OCI-M1 (cell line): ENCODE measurements at regions not wholly inside any gene's neighbourhood (a gene's known extent, or its start where the extent isn't known, plus 50 kb on each side); places are given as distances from the start of the nearest gene placed in this dataset.
A peak's percentile ranks its signal among the peaks of the same experiment; 100 is the strongest.

ENCODE experiments used
- DNase-seq: peaks from one replicate; lab custom pipeline; 2025; lab: John Stamatoyannopoulos, UW

GRCh38 chr1:61028136-61028535, 54.2 kb upstream of the NFIA start:
- DNase-seq: no peak

GRCh38 chr1:61018068-61018467, 64.3 kb upstream of the NFIA start:
- peak; percentile 78 for DNase-seq

DNA sequence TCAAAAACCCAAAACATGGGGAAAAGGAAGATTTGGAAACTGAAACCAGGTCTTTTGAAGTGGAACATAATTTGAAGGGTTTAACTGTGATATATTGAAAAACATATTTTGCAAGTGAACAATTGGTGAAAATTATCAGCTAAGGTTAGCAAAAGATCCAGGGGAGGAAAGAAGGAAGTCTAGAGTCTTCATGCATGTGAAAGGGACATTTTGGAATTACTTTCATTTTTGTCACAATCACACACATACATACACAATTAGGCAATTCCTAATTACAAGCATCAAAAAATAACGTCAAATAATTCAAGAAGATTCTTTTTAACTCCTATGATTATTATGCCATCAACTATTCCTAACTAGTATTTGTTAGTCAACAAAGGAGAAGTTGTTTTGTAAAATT, 64.7 kb upstream of the NFIA start:
- DNase-seq: peak; percentile 74

- peak; percentile 51 for DNase-seq
Measured at GRCh38 chr1:61013946-61014667, 68.3 kb upstream of the NFIA start.

DNA sequence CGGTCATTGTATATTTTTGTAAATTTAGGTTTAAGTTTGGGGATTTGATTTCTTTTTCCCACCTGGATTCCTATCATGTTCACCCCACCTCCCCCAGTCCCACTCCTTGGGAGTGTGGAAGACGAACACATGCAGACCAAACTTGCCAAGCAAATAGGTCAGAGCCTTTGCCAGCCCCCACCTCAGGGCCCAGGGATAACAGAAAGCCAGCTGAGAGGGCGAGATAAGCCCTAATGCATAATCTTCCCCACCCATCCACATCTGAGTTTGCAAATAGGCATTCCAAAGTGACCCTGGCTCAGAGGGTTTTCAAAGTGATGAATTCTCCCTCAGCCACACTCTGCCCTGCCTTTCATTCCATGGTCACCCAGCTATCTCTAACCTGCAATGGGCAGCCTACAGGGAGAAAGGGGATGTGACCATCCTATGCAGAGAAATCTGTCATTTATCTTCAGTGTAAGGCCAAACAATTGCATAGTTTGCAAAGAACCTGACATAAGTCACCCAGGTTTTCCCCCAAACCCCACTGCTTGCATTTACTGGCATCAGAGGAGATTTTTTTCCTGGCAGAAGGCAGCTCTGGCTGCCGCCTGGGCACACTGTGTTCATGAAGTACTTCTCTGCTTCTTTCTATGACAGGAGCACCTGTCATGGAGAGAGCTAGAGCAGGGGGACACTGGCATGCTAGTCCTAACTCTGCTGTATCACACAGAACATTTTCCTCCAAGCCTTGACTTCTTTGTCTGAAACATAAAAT, 69.0 kb upstream of the NFIA start:
- peak; percentile 94 for DNase-seq

GRCh38 chr1:61012341-61012761, 70.0 kb upstream of the NFIA start:
- DNase-seq: peak; percentile 45

GRCh38 chr1:61011561-61012263, 70.6 kb upstream of the NFIA start:
- DNase-seq: no peak

- DNase-seq: no peak
Measured at GRCh38 chr1:61007534-61008364, 74.6 kb upstream of the NFIA start.

- DNase-seq: no peak
Measured at GRCh38 chr1:61005614-61006580, 76.5 kb upstream of the NFIA start.

DNA sequence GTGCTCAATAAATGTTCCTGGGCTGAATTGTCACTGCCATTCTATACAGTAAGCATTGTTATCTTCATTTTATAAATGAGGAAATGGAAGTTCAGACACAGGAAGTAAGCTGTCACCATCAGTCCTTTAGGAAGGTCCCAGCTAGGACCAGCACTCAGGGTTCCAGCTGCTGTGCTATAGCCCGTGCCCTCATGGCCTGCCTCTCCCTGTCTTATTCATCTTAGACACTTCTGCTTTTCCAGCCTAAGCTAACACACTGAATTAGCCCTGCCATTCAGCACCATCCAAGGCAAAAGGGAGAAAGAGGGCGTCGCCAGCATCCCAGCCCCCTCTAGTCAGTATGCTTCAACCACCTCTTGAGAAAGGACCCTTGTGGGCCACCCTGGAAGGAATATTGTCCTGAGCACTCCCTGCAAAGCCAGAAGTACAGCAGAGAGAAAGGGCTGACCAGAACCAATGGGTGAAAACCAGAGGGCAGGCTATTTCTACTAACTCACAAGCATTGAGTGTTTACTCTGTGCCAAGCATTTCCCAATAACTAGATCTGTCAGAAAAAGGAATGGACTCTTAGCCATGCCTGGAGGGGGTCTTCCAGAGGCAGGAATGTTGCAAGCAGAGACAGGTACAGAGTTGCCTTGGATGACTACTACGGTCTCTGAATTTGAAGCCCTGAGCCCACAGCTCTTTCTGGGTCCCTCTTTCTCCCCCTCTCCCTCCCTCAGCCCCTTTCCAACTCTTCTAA, 77.9 kb upstream of the NFIA start:
- peak; percentile 44 for DNase-seq

GRCh38 chr1:61000327-61000726, 82.0 kb upstream of the NFIA start:
- no peak for DNase-seq

DNA sequence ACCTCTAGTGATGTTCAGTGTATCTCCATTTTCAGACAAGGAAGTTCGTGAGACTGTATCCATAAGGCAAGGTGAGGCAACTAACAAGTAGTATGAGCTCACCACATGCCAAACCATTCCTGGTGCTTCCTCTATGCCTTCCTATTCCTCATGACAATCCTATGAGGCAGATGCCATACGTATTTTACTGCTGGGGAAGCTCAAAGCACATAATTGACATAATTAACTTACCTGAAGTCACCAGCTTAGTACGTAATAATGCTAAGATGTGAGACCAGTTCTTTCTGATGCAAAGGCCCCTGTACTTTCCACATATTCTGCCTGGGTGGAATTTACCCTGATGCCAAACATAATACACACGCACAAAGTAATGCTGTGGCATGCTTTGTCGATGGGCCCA, 83.6 kb upstream of the NFIA start:
- no peak for DNase-seq

GRCh38 chr1:60994828-60995492, 87.4 kb upstream of the NFIA start:
- DNase-seq: no peak

DNA sequence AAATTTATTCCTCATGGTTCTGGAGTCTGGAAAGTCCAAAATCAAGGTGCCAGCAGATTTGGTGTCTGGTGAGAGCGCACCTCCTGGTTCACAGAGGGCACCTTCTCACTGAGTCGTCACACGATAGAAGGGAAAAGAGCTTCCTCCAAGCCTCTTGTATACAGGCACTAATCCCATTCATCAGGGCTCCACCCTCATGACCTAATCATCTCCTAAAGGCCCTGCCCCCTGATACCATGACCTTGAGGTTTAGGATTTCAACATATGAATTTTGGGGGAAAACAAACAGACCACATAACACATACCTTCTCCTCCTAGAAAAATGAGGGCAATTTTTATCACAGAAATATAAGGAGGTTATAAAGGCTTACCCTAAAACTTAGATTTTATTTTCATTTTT, 88.0 kb upstream of the NFIA start:
- peak; percentile 48 for DNase-seq

GRCh38 chr1:60992165-60992564, 90.2 kb upstream of the NFIA start:
- DNase-seq: no peak

GRCh38 chr1:60990714-60991090, 91.7 kb upstream of the NFIA start:
- no peak for DNase-seq

DNA sequence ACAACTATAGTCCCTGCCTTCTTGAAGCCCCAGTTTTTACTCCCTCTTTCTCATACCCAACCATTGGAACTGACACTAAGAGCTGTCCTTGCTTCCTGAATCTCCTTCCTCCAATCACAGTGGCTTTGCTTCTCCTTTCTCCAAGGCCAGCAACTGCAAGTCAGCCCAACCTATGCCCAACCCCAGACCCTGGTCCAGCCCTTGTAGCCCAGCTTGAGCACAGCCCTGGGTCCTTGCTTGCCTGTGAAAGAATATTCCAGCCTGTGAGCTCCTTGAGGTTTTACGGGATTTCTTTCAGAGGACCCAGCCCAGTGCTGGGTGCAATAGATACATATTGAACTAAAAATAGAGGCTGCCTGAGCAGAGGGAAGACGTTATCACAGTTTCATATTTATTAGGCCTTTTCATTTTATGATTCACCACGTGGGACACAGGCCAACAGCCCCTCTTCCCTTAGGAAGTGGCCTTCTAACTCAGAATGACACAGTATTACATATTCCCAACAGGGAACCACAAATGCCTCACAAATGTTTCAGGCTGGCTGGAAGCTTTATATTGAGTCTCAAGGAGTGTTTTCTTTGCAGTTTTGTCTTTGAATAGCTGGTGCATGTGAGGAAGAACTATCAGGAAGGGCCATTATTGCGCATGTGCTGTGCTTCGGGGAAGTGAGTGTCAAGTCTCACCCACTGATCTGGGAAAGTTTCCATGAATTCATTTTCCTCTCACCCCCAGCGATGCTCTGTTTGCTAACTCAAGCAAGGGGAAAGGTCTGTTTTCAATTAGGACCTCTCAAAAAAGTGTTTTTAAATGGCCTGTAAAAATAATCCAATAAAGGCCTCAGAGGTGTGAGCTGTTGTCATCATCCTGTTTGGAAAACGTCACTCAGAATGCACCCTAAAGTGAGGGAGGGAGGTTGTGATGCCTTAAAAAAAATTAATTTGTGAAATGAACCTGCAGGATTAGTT, 92.3 kb upstream of the NFIA start:
- no peak for DNase-seq

GRCh38 chr1:60988891-60989290, 93.5 kb upstream of the NFIA start:
- DNase-seq: no peak
